HG03565 (cell line): ENCODE measurements at regions not wholly inside any gene's neighbourhood (a gene's known extent, or its start where the extent isn't known, plus 50 kb on each side); places are given as distances from the start of the nearest gene placed in this dataset.

Source experiments
- ATAC-seq: cut with Tn5 transposase; IDR thresholded peaks from one replicate; pipeline ENCODE4 v1.9.1; 2021; ENCODE audit warnings: mild to moderate bottlenecking, moderate library complexity; ENCODE audit not compliant: unreplicated experiment

DNA sequence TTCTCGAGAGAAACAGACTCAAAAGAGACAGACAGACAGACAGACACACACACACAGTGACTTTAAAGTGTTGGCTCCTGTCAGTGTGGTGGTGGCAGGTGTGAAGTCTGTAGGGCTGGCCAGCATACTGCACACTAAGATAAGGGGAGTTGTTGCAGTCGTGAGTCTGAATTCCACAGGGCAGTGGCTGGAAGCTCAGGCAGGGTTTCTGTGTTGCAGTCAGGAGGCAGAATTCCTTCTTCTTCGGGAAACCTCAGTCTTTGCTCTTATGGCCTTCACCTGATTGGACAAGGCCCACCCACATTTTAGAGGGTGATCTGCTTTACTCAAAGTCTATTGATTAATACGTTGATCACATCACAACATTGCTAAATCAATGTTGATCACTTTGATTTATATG lies 478.4 kb upstream of the HS6ST1 start:
- ATAC-seq: no peak

DNA sequence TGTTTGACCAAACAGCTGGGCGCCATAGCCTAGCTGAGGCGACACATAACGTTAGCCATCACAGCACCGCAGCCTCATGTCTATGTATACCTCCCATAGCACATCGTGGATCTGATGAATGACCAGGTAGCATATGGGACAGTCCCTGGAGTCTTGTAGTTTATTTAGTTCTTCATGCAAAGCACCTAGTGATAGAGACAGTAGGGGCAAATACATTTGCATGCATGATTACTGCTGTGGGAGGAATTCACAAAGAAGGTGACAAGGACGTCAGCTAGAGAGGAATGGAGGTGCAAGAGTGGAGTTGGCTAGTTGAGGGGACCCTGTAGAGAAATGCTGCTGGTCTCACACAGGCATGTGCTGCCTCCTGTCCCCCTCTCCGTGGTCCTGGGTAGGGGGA lies 478.9 kb upstream of the HS6ST1 start:
- ATAC-seq: peak; percentile 34

DNA sequence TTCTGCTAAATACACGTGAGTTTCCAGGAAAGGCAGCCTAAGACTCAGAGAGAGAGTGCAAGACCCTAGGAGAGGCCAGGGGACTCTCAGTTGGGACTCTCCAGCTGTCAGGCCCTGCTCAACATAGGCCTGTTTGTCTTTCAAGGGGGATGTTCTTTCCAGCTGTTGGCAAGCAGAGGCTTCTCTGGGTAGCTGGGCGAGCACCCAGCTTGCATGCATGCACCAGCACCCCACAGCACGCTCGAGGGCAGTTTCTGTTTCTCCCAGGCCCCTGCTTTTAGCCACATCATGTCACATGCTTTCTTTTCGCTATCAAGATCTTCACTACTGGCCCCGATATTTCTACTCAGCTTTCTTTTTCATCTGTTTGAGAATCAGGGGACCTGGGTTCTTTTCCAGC lies 479.3 kb upstream of the HS6ST1 start:
- ATAC-seq: peak; percentile 81

DNA sequence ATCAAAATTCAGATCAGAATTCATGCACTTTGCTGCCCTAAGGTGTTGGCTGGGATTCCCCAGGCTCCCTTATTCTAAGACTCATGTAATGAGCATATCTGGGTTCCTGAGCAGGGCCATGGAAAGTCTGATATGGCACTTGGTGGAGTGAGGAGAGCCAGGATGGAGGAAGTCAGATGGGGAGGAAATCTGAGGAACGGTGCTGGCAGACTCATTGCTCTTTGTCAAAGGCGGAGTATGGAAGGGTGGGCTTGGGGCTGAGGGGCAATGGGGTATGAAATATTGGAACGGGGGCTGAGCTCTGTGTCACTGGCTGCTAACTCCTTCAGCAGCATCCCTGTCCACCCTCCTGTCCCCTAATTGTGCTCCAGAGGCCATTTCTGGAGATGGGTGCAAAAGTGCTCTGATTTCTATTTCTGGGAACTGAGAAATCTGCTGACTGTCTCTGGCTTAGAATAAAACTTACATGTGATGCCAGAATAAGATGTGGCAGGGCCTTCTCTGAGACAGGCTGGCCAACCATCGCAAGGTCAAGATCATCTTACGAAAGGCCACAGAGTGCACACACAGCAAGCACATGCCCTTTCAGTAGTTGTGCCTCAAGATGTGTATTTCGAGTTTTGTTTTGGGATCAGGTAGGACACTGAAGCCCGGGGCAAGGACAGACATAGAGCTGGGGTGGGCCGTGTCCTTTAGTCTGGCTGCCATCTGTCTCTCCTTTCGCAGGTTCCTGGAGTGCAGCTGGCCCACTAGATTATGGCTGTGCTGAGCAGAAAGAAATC lies 480.0 kb upstream of the HS6ST1 start:
- no peak for ATAC-seq

DNA sequence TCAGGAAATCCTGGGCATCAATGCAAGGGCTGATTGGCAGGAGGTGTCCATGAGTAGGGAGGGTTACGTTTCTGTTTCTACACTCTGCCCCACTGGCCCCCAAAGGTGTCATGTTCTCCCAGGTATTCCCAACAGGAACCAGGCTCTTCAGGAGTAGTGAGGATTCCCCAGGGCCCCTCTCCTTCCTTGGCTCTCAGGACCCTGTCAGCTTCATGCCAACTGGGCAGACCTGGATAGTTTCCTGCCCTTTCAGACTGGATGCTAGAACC lies 480.6 kb upstream of the HS6ST1 start:
- ATAC-seq: no peak

DNA sequence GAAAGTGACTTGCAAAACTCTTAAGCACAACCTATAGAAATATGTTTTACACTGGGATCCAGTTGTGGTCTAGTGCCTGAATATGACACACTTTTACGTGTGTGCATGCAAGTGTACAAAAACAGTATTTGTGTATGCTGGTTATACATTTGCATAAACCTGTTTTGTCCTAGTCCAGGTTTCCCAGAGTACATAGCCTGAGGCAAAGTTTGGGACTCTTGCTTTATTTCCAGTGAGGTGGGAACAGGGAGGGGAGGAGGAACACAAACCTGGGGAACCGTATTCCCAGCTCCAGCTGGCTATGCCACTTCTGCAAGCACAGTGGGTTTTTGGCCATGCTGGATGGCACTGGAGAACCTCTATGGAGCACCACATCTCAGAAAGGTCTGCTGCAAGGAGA lies 481.1 kb upstream of the HS6ST1 start:
- no peak for ATAC-seq

DNA sequence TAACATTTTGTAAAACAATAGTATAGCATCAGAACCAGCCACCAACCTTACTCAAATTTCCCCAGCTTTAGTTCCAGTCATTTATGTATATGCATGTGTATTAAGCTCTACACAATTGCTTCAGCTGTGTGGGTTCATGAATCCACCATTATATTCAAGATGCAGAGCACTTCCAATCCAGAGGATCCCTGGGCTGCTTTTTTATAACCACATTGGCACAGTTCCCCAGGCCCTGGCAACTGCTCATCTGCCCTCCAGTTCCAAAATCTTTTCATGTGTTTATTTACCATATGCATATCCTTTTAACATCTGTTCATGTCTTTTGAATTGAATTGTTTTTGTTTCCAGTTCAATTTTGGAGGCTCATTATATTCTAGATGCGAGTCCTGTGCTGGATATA lies 482.9 kb upstream of the HS6ST1 start:
- no peak for ATAC-seq

DNA sequence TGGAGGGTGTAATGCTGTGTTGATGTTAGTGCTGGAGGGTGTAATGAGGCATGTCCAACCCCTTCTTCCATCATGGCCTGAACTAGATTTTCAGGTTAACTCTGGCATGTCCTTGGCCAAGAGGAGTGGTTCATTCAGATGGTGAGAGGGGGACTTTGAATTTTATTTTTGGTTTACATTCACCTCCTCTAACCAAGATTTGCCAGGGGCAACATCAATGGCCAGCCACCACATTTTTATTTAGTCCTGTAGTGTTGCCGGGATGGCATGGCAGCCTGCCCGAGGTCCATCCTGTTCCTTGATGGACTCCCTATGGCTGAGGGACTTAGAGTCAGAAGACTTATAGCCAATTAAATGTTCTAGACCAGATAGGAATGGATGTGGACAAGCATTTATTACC lies 484.6 kb upstream of the HS6ST1 start:
- no peak for ATAC-seq

DNA sequence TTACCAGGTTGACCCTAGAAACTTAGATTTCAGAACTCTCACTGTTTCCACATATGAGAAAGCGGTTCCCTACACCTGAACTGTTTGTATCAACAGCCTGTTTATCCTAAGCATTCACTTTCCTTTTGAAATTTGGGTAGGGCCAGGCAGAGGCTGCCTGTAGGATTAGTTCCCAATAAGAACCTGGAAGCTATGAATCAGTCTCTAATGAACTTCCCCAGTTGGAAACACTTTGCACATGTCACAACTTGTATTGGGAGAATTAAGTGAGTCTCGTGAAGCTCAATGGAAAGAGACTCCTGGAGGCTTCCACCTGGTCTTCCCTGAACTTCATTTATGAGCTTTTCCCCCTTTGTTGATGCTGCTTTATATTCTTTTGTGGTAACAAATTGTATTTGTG lies 486.6 kb upstream of the HS6ST1 start:
- ATAC-seq: no peak

DNA sequence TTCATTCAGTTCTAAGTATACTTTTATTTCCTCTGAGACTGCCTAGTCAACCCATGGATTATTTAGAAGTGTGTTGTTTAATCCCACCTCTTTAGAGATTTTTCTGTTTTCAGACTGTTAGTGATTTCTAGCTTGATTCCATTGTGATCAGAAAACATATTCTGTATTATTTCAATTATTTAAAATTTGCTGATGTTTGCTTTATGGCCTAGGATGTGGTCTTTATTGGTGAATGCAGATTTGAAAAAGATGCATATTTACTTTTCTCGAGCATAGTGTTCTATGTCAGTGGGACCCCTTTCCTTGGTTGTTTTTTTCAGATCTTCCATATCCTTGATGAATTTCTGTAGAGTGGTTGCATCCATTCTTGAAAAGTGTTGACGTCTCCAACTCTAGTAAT lies 487.2 kb upstream of the HS6ST1 start:
- ATAC-seq: no peak

DNA sequence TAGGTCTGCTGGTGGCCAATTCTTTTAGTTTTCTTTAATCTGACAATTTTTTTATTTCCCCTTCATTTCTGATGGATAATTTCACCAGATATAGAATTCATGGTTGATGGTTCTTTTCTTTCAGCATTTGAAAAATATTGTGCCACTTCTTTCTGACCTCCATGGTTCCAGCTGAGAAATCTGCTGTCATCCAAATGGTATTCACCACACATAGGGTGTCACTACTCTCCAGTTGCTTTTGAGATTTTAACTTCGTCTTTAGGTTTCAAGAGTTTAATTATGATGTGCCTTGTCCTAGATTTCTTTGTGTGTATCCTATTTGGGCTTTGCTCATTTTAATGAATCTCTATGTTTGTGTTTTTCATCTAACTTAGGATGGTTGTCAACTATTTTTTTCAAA lies 488.6 kb upstream of the HS6ST1 start:
- no peak for ATAC-seq

DNA sequence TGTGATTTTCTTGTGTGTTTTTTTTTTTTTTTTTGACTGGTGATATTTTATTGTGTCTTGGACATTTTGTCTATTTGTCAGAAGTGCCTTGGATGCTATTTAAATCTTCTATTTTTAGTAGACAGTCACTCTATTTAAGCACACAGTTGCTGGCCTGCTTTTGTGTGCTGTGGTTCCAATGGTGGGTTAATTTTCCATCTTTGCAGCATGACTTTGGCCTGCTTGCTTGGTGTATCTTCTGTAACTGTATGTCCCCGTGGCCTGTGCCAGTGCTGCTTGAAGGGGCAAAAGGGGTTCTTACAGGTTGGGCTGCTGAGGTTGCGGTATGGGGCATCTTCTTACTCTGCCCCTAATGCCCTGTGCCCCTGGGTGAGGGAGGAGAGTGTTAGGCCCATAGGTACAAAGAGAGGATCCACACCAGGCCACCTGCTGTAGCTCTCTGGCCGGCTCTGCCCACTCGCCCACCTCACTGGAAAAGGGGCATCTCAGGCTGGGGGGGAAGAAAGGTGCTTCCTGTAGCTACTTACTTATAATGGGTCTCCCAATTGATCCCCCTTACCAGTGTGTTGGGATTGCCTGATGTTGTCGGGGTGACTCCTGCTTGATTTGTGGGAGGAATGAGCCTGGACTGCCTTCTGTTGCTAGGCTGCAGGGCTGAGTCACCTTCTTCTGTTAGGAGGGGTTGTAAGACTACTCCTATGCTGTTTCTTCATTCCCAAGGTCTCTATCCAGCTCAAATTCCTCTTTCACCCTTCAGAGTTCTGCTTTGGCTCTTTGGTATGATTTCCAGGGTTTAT lies 490.0 kb upstream of the HS6ST1 start:
- no peak for ATAC-seq

DNA sequence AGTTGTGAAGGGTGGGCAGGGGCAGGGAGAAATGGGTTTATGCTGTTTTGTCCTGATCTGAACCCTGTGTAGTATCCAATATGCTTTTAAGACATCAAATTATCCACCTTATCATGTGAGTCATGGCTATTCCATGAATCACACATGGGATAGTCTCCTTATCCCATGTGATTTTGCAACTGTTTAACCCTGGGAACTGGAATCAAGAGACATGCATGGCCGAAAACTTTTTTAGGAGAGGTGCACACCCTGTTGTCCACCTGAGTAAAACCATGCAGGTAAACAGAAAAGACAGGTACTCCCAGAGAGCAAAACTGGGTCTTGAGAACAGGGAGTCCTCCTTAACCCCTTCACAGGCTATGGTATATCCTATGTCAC lies 490.6 kb upstream of the HS6ST1 start:
- ATAC-seq: no peak

DNA sequence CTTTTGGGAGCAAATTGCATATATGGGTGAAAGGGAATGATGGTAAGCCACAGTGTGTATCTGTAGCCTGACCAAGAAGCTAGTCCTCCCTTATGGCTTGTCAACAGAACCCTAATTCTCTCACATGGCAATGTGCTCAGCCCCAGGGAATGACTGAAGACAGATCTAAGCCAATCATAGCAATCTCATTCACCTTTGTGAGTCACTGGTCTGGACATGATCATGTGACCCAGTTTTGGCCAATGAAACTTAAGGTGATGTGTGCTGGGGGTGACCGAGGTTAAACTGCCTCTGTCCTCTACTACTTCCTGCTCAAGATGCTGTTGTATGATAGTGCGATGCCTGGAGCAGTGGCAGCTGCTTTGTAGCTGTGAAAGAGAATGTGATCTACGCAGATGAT lies 491.2 kb upstream of the HS6ST1 start:
- ATAC-seq: no peak

DNA sequence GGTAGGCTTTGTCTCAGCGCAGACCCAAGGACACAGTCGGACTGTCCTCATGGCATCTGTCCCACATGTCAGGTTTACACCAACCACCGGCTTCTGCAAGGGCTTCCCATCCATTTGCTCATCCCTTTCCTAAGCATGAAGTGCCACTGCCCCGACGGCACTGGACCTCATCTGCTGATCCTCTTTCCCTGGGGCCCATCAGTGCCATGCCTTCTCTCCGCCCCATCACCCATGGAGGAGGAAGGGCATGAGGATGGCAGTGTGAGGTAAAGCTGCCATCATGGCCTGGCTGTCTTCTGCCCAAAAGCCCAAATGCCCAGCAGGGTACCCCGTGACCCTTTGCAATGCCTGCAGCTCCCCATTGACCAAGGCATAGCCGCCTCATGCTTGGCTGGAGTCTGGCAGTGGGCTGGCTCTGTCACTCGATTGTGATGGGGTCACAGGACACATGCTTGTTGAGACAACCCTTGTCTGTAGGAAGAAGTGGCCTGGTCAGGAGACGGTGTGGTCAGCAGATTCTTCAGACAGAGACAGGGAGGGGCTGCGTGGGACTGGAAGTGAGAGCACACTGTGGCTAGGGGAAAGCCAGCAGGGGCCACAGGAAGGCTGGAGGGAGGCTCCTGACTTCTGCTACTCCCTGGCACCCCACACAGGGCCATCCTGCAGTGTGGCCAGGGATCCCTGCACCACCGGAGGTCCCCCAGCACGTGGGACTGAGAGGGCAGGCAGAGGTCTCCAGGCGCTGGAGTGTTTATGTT lies 493.7 kb upstream of the HS6ST1 start:
- no peak for ATAC-seq

DNA sequence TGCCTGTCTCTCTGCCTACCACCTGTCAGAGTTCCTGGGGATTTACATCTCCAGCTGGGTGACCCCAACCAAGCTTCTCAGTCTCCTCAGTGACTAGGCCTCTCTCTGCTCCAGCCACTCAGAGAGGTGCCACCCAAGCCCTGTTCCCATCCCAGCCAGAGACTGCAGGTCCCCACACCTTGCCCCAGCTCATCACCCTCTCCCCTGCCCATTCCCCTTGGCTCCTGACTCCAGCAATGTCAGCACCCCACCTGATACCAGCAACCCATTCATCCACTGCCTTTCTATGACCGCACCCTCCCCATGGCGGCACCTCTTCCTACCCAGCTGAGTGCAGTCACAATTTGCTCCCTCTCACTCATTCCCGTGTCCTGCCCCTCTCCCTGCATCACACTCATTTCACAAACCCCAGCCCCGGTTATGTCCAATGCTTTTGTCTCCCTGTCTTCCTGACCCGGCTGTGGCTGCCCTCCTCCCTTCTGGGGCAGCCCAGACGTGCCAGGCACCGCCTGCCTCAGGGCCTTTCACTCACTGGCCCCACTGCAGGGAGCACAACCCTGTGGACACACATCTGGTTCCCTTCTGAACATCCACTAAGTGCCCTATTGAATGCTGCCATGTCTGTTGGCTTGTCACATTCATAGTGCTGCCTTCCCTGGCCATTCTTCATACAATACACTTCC lies 494.8 kb upstream of the HS6ST1 start:
- no peak for ATAC-seq

DNA sequence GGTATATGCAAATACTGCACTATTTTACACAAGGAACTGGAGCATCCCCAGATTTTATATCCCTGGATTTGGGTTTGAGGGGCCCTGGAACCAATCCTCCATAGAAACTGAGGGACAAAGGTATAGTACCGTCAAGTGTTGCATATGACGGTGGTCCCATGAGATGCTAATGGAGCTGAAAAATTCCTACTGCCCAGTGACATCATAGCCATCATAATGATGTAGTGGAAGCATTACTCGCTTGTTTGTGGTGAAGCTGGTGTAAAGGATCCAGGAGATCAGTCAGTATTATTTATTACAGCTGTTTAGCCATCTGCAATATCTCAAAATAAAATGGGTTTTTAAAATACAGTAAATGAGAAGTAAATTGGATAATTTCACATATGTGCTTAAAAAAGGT lies 496.6 kb upstream of the HS6ST1 start:
- ATAC-seq: no peak

DNA sequence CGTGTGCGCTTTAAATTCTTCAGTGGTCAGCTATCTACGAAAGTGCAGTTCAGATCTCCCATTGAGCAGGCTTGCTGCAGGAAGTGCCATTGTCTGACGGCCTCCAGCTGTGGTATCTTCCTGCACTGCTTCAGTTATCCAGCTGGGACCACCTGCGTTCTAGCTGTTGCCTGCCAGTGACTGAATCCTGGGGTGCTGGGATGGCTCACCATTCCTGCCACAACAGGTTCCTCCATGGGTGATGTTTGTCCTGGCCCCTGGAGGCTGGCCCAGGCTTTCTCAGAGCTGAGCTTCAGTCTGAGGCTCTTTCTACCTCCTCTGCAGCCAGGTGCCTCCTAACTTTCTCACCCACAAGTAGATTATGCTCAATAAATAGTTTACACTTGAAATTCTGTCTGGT lies 498.5 kb upstream of the HS6ST1 start:
- no peak for ATAC-seq

DNA sequence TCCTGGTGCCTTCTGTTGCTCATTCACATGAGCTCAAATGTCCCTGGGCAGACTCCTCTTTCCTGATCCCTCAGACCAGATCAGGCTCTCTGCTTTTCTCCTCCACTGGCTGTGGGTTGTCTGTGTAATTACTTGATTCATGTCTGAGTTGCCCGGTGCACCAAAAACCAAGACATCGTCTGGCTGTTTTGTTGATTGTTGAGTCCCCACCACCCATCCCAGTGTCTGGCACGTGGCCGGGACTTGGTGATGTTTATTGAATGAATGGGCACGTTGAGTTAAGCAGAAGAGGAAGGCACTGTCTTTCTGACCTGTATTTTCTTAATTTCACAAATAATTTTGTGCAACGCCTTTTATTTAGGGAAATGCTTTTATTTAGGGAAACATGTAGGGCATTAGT lies 499.1 kb upstream of the HS6ST1 start:
- ATAC-seq: no peak

DNA sequence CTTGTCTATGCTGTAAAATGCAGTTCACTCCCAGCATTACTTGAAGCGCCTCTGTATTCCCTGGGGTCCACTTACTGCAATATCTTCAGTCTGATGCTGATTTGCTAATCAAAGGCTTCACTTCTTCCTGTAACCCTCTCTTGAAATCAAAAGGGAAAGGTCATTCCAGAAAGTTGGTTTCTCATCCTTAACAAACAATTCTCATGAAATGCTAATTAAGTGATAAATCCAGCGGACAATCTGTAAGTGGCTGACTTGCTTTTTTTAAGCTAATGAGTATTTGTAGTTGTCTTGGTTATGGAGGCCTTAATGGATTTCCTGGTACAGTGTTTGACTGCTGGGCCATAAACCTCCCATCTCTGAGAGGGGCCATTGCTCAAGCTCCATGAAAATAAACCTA lies 499.6 kb upstream of the HS6ST1 start:
- ATAC-seq: no peak

DNA sequence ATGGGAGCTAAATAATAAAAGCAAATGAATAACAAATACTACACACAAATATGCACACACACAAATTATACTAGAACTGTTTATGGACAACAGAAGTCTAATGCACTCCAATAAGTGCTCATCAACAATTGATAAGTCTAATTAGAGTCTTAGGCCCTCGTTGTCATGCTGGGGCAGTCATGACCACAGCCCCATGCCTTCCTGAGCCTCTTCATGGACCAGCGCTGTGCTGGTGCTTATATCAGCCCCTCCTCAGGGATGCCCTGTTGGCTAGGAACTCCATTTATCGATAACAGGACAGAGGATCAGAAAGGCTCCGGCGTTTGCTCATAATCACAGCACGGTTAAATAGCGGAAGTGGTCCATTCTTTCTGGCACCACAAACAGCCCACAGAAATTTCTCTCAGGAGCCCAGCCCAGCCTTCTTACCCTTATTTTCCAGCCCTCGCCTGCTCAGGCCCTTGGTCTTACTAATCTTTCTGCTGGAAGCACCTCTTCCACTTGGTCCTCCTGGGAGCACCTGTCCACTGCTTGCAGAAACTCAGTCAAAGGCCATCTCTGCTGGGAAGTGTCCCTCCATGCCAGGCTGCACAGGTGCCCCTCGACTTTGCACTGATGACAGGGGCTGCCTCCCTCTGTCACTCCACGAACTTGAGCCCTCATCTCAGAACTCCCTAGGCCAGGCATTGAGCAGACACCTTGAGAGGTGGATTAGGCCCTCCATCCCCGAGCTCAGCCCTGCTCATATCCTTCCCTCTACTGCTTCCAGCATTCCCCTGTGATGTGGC lies 500.2 kb upstream of the HS6ST1 start:
- no peak for ATAC-seq
